ENCODE measurements at regions not wholly inside any gene's neighbourhood (a gene's known extent, or its start where the extent isn't known, plus 50 kb on each side); places are given as distances from the start of the nearest gene placed in this dataset.
A peak's percentile ranks its signal among the peaks of the same experiment; 100 is the strongest.
"Not testable (repeated sequence)": the region's sequence is repeated elsewhere in the genome, so short reads cannot be mapped to it uniquely, and the experiment has no call there.

DNA sequence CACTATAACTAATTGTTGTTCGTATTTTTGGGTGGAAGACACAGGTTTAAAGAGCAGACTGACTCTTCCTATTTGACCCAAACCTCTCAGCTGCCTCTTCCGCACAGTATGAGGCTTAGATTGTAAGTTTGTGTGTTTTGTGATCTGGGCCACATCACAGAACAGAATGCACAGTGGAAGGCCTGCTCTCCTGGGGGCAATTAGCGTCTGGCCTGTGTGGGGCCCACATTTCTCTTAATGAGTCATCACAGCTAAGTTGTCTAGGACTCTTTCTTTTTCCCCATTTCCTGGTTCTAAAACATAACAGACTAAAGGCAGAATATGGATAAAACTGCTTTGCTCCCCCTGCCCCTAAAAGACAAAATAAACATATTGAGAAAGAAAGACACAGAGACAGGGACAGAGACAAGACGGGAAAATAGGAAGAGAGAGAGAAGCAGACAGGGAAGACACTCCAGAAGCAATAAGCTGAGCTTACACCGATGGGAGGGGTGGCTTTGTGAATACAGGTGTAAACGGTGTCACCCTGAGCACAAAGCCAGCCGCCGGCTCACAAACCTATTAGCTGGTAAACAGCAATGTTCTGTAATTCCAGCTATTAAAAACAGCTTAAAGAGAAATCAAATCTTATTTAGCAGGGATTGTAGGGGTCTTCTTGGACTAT is 127.4 kb upstream of the OPCML start:
- DNase-seq (ENCODE audit: extremely low read depth in 1 of 11, low read depth in 9 of 11, low spot score in 4 of 11) = no peak

- DNase-seq (ENCODE audit: extremely low read depth in 1 of 11, low read depth in 9 of 11, low spot score in 4 of 11) = no peak
Measured at GRCh38 chr11:133657054-133657453, 124.8 kb upstream of the OPCML start.

- DNase-seq (ENCODE audit: extremely low read depth in 1 of 11, low read depth in 9 of 11, low spot score in 4 of 11) = no peak
Measured at GRCh38 chr11:133656082-133656635, 123.9 kb upstream of the OPCML start.

DNA sequence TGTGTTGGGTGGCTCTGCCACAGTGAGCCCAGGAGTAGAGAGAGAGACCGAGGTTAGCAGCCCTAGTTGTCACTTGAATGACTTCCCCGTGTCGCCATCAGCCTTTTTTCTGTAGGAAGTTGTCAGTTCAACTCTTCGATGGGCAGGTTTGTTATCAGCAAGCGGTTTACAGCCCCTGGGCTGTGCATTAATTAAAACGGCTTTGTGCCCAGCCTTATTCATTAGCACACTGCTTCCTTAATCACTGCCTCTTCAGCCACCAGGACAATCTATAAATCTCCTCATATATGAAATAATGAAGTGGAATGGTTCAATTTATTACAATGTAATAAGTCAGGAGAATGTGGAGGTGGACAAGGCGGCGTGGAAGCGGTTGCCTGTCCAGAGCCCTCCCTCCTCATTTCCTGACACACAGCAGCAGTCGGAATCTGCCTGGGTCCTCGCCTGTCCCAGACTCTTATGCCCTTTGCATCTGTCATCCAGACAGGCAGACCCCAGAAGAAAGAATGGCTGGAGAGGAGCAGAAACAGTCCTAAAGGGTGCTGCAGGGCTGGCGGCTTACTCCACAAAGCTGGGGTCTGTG is 122.4 kb upstream of the OPCML start:
- no peak for DNase-seq (ENCODE audit: extremely low read depth in 1 of 11, low read depth in 9 of 11, low spot score in 4 of 11)

DNA sequence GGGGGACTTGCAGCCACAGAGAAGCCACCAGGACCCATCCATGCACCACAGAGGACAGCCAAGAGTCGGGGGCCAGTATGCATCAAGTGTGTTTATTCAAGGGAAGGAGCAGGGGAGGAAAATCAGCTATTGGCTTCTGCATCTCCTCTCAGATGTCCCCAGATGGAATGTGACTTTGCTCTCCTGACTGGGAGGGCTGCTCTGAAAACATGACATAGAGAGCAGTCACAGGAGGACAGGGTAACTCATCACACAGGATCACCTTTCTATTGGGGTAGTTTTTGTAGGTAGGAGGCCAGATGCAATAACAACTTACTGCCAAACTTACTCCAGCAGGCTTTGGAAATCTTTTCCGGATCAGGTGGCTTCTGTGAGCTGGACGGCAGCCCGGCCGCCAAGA is 121.0 kb upstream of the OPCML start:
- peak in 1 of 11 donors; percentile 16 for DNase-seq (ENCODE audit: extremely low read depth in 1 of 11, low read depth in 9 of 11, low spot score in 4 of 11)

GRCh38 chr11:133650082-133650481 is 117.8 kb upstream of the OPCML start:
- no peak for DNase-seq (ENCODE audit: extremely low read depth in 1 of 11, low read depth in 9 of 11, low spot score in 4 of 11)

- DNase-seq (ENCODE audit: extremely low read depth in 1 of 11, low read depth in 9 of 11, low spot score in 4 of 11) = no peak
Measured at GRCh38 chr11:133649040-133649439, 116.7 kb upstream of the OPCML start.

GRCh38 chr11:133639408-133639807 is 107.1 kb upstream of the OPCML start:
- no peak for DNase-seq (ENCODE audit: extremely low read depth in 1 of 11, low read depth in 9 of 11, low spot score in 4 of 11)

- no peak for DNase-seq (ENCODE audit: extremely low read depth in 1 of 11, low read depth in 9 of 11, low spot score in 4 of 11)
Measured at GRCh38 chr11:133638921-133639320, 106.6 kb upstream of the OPCML start.

DNA sequence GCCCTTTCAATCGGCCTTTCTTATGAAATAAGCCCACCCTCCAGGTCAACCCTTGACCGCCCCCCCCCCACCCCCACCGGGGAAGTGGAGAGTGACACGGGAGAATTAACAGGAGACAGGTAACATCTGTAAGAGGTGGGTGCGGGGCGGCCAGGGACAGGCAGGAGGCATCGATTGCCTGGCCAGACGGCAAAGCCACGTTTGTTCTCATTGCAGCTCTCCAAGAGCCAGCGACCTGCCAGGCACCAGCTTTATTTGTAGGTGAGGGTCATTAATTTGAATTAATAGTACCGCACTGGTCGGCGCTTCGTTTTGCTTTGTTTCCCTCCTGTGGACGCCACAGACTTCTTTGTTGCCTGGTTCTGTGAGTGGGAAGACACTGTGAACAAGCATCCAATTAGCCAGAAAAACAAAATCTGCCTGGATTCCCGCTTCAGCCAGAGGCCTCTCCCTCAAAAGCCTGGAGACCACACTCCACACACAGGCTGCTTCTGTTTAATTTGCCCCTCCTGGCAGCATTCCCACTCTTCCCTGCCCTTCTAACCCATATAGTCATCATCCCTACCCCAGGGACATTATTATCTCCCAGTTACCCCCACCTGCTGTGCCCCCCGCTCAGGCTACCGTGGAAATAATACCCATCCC is 104.5 kb upstream of the OPCML start:
- DNase-seq (ENCODE audit: extremely low read depth in 1 of 11, low read depth in 9 of 11, low spot score in 4 of 11) = no peak

- DNase-seq (ENCODE audit: extremely low read depth in 1 of 11, low read depth in 9 of 11, low spot score in 4 of 11) = no peak
Measured at GRCh38 chr11:133635244-133635739, 103.0 kb upstream of the OPCML start.

GRCh38 chr11:133628371-133628770 is 96.1 kb upstream of the OPCML start:
- DNase-seq (ENCODE audit: extremely low read depth in 1 of 11, low read depth in 9 of 11, low spot score in 4 of 11) = not testable (repeated sequence)

- DNase-seq (ENCODE audit: extremely low read depth in 1 of 11, low read depth in 9 of 11, low spot score in 4 of 11) = peak in 1 of 11 donors; percentile 13
Measured at GRCh38 chr11:133621611-133622010, 89.3 kb upstream of the OPCML start.

- no peak for DNase-seq (ENCODE audit: extremely low read depth in 1 of 11, low read depth in 9 of 11, low spot score in 4 of 11)
Measured at GRCh38 chr11:133619973-133620372, 87.7 kb upstream of the OPCML start.

DNA sequence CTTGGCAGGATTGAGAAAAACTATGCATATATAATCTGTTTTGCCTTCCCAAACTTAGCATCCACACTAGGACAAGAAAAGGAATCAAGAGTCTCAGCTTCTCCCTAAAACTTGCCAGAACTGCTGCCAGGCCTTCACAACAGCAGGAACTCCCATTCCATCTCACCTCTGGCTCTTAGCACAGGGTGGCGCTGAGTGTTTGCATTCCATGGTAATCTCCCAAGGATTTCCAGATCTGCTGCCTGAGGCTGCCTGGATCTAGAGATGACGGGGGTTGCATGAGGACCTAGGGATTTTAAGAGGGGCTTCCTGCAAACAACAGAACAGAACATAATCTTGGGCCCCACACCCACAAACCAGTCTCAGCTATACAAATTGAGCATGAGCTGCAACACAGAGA is 87.1 kb upstream of the OPCML start:
- no peak for DNase-seq (ENCODE audit: extremely low read depth in 1 of 11, low read depth in 9 of 11, low spot score in 4 of 11)

GRCh38 chr11:133618544-133618943 is 86.2 kb upstream of the OPCML start:
- DNase-seq (ENCODE audit: extremely low read depth in 1 of 11, low read depth in 9 of 11, low spot score in 4 of 11) = no peak

DNA sequence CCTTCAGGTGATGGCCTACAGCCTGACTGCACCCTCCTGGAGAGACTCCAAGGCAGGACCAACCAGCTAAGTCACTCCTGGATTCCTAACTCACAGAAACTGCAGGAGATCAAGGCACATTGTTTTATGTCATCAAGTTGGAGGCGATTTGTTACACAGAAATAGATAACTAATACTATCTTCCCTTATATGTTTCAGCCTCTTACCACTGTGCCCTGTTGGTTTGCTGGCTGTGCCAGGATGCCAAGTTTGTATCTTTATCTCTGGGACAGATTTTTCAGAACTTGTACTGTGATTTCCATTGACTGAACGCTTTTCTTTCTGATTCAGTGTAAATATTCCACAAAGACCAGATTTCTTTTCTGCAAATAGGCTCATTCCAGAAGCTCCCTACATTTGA is 76.2 kb upstream of the OPCML start:
- DNase-seq (ENCODE audit: extremely low read depth in 1 of 11, low read depth in 9 of 11, low spot score in 4 of 11) = no peak

- no peak for DNase-seq (ENCODE audit: extremely low read depth in 1 of 11, low read depth in 9 of 11, low spot score in 4 of 11)
Measured at GRCh38 chr11:133606124-133606523, 73.8 kb upstream of the OPCML start.

GRCh38 chr11:133605482-133605881 is 73.2 kb upstream of the OPCML start:
- no peak for DNase-seq (ENCODE audit: extremely low read depth in 1 of 11, low read depth in 9 of 11, low spot score in 4 of 11)

- no peak for DNase-seq (ENCODE audit: extremely low read depth in 1 of 11, low read depth in 9 of 11, low spot score in 4 of 11)
Measured at GRCh38 chr11:133601641-133602040, 69.3 kb upstream of the OPCML start.
